B cell (primary cell): ENCODE measurements at regions not wholly inside any gene's neighbourhood (a gene's known extent, or its start where the extent isn't known, plus 50 kb on each side); places are given as distances from the start of the nearest gene placed in this dataset.

ENCODE experiments used
- ATAC-seq: fragments of 200-7000 bp; cut with Tn5 transposase; one replicate; pipeline ENCODE4 v1.10.0; 2021; ENCODE audit warnings: low read depth, mild to moderate bottlenecking, moderate number of reproducible peaks, moderate library complexity
- CTCF ChIA-PET: fragments of 350-600 bp; sonication (Branson Sonifier 250); formaldehyde crosslinking; loops from one replicate; lab custom pipeline; 2021; ENCODE audit warnings: antibody characterized with exemption, inconsistent platforms; lab: Charles Lee
- POLR2A ChIA-PET: fragments of 350-600 bp; sonication (Branson Sonifier 250); formaldehyde crosslinking; loops from one replicate; lab custom pipeline; 2021; ENCODE audit warnings: antibody characterized with exemption; lab: Charles Lee
- DNase-seq: peaks from one replicate; pipeline ENCODE4 v3.0.0; 2013
- H2AFZ ChIP-seq: 2 replicates; pipeline ENCODE4 v1.6.1; 2012; ENCODE audit warnings: mild to moderate bottlenecking, low read depth, low read length; ENCODE audit not compliant: insufficient read depth, poor library complexity, severe bottlenecking
- H3K27ac ChIP-seq, 2 donors: 1 replicate in 1 of 2; 2 replicates in 1 of 2; pipeline ENCODE4 v1.5.1; 2012 to 2013; ENCODE audit warnings: low read length in 2 of 2, mild to moderate bottlenecking in 2 of 2, moderate library complexity in 1 of 2
- H3K27me3 ChIP-seq, 4 experiments: fragments of 200-600 bp in 1 of 4; sonication (generic) in 1 of 4; replicated peaks in 1 of 4; 1 replicate in 2 of 4; 2 replicates in 2 of 4; pipeline versions ENCODE4 v1.6.1 to v1.7.0; 2013 to 2016; ENCODE audit warnings: low read length in 3 of 4, mild to moderate bottlenecking in 2 of 4, mixed read lengths in 1 of 4, moderate library complexity in 1 of 4; ENCODE audit not compliant: insufficient read depth in 4 of 4, control insufficient read depth in 3 of 4; ENCODE audit errors: control extremely low read depth in 1 of 4
- H3K36me3 ChIP-seq, 2 experiments: replicated peaks in 1 of 2; 1 replicate in 1 of 2; 2 replicates in 1 of 2; pipeline versions ENCODE4 v1.6.1 to v1.7.1; 2013; ENCODE audit warnings: low read length in 1 of 2; ENCODE audit not compliant: insufficient read depth in 2 of 2, control insufficient read depth in 1 of 2; ENCODE audit errors: control extremely low read depth in 1 of 2, extremely low read depth in 1 of 2
- H3K4me1 ChIP-seq, 2 donors: fragments of 200-600 bp in 1 of 2; sonication (generic) in 1 of 2; 1 replicate in 1 of 2; 2 replicates in 1 of 2; pipeline versions ENCODE4 v1.5.1 to v1.6.1; 2013 to 2017; ENCODE audit warnings: low read length in 2 of 2; ENCODE audit not compliant: control insufficient read depth in 2 of 2, insufficient read depth in 2 of 2
- H3K4me2 ChIP-seq: replicated peaks from 2 replicates; pipeline ENCODE3; 2012; ENCODE audit warnings: mild to moderate bottlenecking, low read depth, low read length; ENCODE audit not compliant: poor library complexity, severe bottlenecking
- H3K4me3 ChIP-seq, 5 experiments: fragments of 200-600 bp in 1 of 5; sonication (generic) in 1 of 5; 1 replicate in 3 of 5; 2 replicates in 2 of 5; pipeline versions ENCODE4 v1.5.1 to v1.7.0; 2011 to 2016; ENCODE audit warnings: low read length in 4 of 5, mild to moderate bottlenecking in 4 of 5, low read depth in 2 of 5, control low read depth in 1 of 5, moderate library complexity in 1 of 5; ENCODE audit not compliant: insufficient read depth in 1 of 5; ENCODE audit errors: control extremely low read depth in 1 of 5, extremely low read depth in 1 of 5
- H3K79me2 ChIP-seq: fragments of 200-600 bp; sonication (generic); one replicate; pipeline ENCODE4 v1.6.0; 2016; ENCODE audit warnings: low read length; ENCODE audit not compliant: control insufficient read depth, insufficient read depth
- H3K9ac ChIP-seq: fragments of 200-600 bp; sonication (generic); 2 replicates; pipeline ENCODE4 v1.6.1; 2017; ENCODE audit warnings: mild to moderate bottlenecking, low read length, moderate library complexity
- H3K9me3 ChIP-seq, 3 donors: one replicate each; pipeline versions ENCODE4 v1.6.1 to v1.7.1; 2013; ENCODE audit warnings: low read length in 2 of 3; ENCODE audit not compliant: control insufficient read depth in 2 of 3, insufficient read depth in 1 of 3; ENCODE audit errors: control extremely low read depth in 1 of 3
- H4K20me1 ChIP-seq: 2 replicates; pipeline ENCODE4 v1.6.0; 2012; ENCODE audit warnings: mild to moderate bottlenecking, low read length; ENCODE audit not compliant: insufficient read depth, control insufficient read depth, poor library complexity, severe bottlenecking
- H3K27ac Mint-ChIP-seq: one replicate; pipeline ENCODE4 v1.8.0; 2021; ENCODE audit warnings: mixed read lengths
- H3K27me3 Mint-ChIP-seq: one replicate; pipeline ENCODE4 v1.8.0; 2021; ENCODE audit warnings: mixed read lengths
- H3K4me1 Mint-ChIP-seq: one replicate; pipeline ENCODE4 v1.8.0; 2021; ENCODE audit warnings: mixed read lengths
- H3K4me3 Mint-ChIP-seq: one replicate; pipeline ENCODE4 v1.8.0; 2021; ENCODE audit warnings: mixed read lengths
- H3K9me3 Mint-ChIP-seq: one replicate; pipeline ENCODE4 v1.8.0; 2022; ENCODE audit warnings: mixed read lengths; ENCODE audit not compliant: insufficient read depth
- CTCF ChIP-seq: fragments of 200-600 bp; IDR thresholded peaks from one replicate; pipeline ENCODE4 v1.8.0; 2022; ENCODE audit warnings: antibody characterized with exemption, mild to moderate bottlenecking
- EZH2 ChIP-seq: IDR thresholded peaks from 2 replicates; pipeline ENCODE4 v1.6.1; 2012; ENCODE audit warnings: borderline replicate concordance, low read depth, mild to moderate bottlenecking, moderate library complexity, low read length; ENCODE audit not compliant: insufficient read depth, poor library complexity, severe bottlenecking
- WGBS: methylation state at CpG from one replicate; pipeline ENCODE4 v1.1.5; 2013; ENCODE audit warnings: missing lambda C conversion rate; ENCODE audit not compliant: insufficient coverage; 5-methylcytosine and 5-hydroxymethylcytosine counted together
- intact Hi-C: fragments of 100-400 bp; cut with micrococcal nuclease; formaldehyde crosslinking; loops from one replicate; pipeline ENCODE4 v1.10.0; 2022

GRCh38 chr10:28220811-28221210, 82.1 kb downstream of the MPP7 start:
- Mint-ChIP-seq H3K27me3 (no peaks in the 10 kb centered on the region), H3K9me3 (no peaks in the 10 kb centered on the region), H3K27ac (no peak overlapping the region), H3K4me1 (no peaks in the 10 kb centered on the region), H3K4me3 (no peak overlapping the region)
- DNase-seq (no peak), ATAC-seq (no peak)
- Histone ChIP-seq H4K20me1 (no peaks in the 10 kb centered on the region), H3K27me3 (no peaks in the 10 kb centered on the region), H3K4me2 (no peak overlapping the region), H3K36me3 (no peaks in the 10 kb centered on the region), H2AFZ (no peak overlapping the region), H3K79me2 (no peaks in the 10 kb centered on the region), H3K4me1 (no peaks in the 10 kb centered on the region), H3K9me3 (no peaks in the 10 kb centered on the region), H3K9ac (no peak overlapping the region), H3K27ac (no peak overlapping the region), H3K4me3 (no peak overlapping the region)
- ChIA-PET CTCF (no interaction called here), POLR2A (no interaction called here)
- WGBS: no CpG with 5 or more reads among the region's 5 CpGs
- intact Hi-C loops: no loop called here
- TF ChIP-seq EZH2 (no peak), CTCF (no peak)

GRCh38 chr10:28219251-28219650, 83.6 kb downstream of the MPP7 start:
- TF ChIP-seq EZH2 (no peak), CTCF (no peak)
- Histone ChIP-seq H3K4me2 (no peak overlapping the region), H3K27me3 (no peaks in the 10 kb centered on the region), H3K36me3 (no peaks in the 10 kb centered on the region), H4K20me1 (no peaks in the 10 kb centered on the region), H3K79me2 (no peaks in the 10 kb centered on the region), H3K4me1 (no peaks in the 10 kb centered on the region), H3K4me3 (no peak overlapping the region), H2AFZ (no peak overlapping the region), H3K27ac (no peak overlapping the region), H3K9me3 (no peaks in the 10 kb centered on the region), H3K9ac (no peak overlapping the region)
- CTCF ChIA-PET: interaction anchor here (1.4 kb wide), 1 partner anchor 23 kb away, joined by 3 read pairs; no protein-coding TSS in a partner anchor
- Mint-ChIP-seq H3K27me3 (no peaks in the 10 kb centered on the region), H3K9me3 (no peaks in the 10 kb centered on the region), H3K27ac (no peak overlapping the region), H3K4me3 (no peak overlapping the region), H3K4me1 (no peaks in the 10 kb centered on the region)
- no CpG with 5 or more reads among the region's 3 CpGs for WGBS
- ATAC-seq: no peak
- no peak for DNase-seq
- POLR2A ChIA-PET: no interaction called here
- intact Hi-C loops: no loop called here
